ENCODE measurements at regions not wholly inside any gene's neighbourhood (a gene's known extent, or its start where the extent isn't known, plus 50 kb on each side); places are given as distances from the start of the nearest gene placed in this dataset.

- no peaks in the 10 kb centered on the region for H4K20me1 ChIP-seq (ENCODE audit: control insufficient read depth, insufficient read depth)
- WGBS (ENCODE audit: insufficient coverage, insufficient replicate concordance, low lambda C conversion rate, missing lambda C conversion rate), result 18% methylated on average over 3 of the region's 3 CpGs
- DNase-seq (ENCODE audit: low read depth, low spot score) (no peak), ATAC-seq (no peak), FAIRE-seq (no peak)
- H2AFZ ChIP-seq (ENCODE audit: control insufficient read depth, low read depth, low read length), result no peak overlapping the region
- no peak overlapping the region for H3K4me3 ChIP-seq
- H3K4me2 ChIP-seq (ENCODE audit: control insufficient read depth, insufficient read depth), result no peak overlapping the region
- no peaks in the 10 kb centered on the region for H3K27me3 ChIP-seq (replicated peaks in 1 of 2; ENCODE audit: control insufficient read depth in 2 of 2, insufficient read depth in 2 of 2, low read length in 1 of 2)
- TF ChIP-seq RFX5 (IDR thresholded peaks at IDR 0.05; ENCODE audit: low read depth, low read length) (no peak), CHD2 (IDR thresholded peaks at IDR 0.05; ENCODE audit: borderline replicate concordance, low read depth, low read length) (no peak), HDAC6 (IDR thresholded peaks at IDR 0.05; ENCODE audit: unreplicated experiment) (no peak), IKZF2 (IDR thresholded peaks at IDR 0.05) (no peak), ZBED1 (IDR thresholded peaks at IDR 0.05; ENCODE audit: borderline replicate concordance) (no peak), TARDBP (IDR thresholded peaks at IDR 0.05; ENCODE audit: borderline replicate concordance) (no peak), E4F1 (IDR thresholded peaks at IDR 0.05; ENCODE audit: borderline replicate concordance, partially characterized antibody) (no peak)
- no peaks in the 10 kb centered on the region for H3K36me3 ChIP-seq (ENCODE audit: control insufficient read depth in 2 of 2, insufficient read depth in 2 of 2, low read length in 1 of 2)
- intact Hi-C loops (cut with micrococcal nuclease; ENCODE audit: unreplicated experiment), result no loop called here
- ChIA-PET RAD21 (ENCODE audit: unreplicated experiment) (no interaction called here), SMC1A (ENCODE audit: uncharacterized antibody, unreplicated experiment) (no interaction called here), POLR2A (no interaction called here), CTCF (no interaction called here)
- H3K9ac ChIP-seq (ENCODE audit: control insufficient read depth, insufficient read depth, low read length), result no peak overlapping the region
- H3K79me2 ChIP-seq (ENCODE audit: control insufficient read depth, insufficient read depth, low read length), result no peaks in the 10 kb centered on the region
- no peaks in the 10 kb centered on the region for H3K4me1 ChIP-seq (ENCODE audit: control insufficient read depth, insufficient read depth, low read length)
- in situ Hi-C loops (cut with MboI), result no loop called here
- no peak overlapping the region for H3K27ac ChIP-seq (ENCODE audit: control insufficient read depth, insufficient read depth)
- BruUV-seq (replicated peaks), result no TSS peak
- no peaks in the 10 kb centered on the region for H3K9me3 ChIP-seq (replicated peaks; ENCODE audit: control insufficient read depth, insufficient read depth, low read length)
Measured at GRCh38 chr2:52022006-52022405, 990.1 kb upstream of the NRXN1 start.
